Retinal pigment epithelial cell (primary cell): ENCODE measurements at regions not wholly inside any gene's neighbourhood (a gene's known extent, or its start where the extent isn't known, plus 50 kb on each side); places are given as distances from the start of the nearest gene placed in this dataset.
"Not testable (repeated sequence)": the region's sequence is repeated elsewhere in the genome, so short reads cannot be mapped to it uniquely, and the experiment has no call there.

Experiments used
- DNase-seq: peaks from one replicate; pipeline ENCODE4 v3.0.0-alpha.2; 2010; ENCODE audit warnings: low read depth
- H3K4me3 ChIP-seq: 2 replicates; pipeline ENCODE4 v1.5.1; 2011; ENCODE audit warnings: mild to moderate bottlenecking, low read length, control low read depth, moderate library complexity
- CTCF ChIP-seq: conservative IDR thresholded peaks from 2 replicates; pipeline ENCODE4 v1.5.1; 2011; ENCODE audit warnings: low read depth, low read length, control low read depth, inconsistent platforms

DNA sequence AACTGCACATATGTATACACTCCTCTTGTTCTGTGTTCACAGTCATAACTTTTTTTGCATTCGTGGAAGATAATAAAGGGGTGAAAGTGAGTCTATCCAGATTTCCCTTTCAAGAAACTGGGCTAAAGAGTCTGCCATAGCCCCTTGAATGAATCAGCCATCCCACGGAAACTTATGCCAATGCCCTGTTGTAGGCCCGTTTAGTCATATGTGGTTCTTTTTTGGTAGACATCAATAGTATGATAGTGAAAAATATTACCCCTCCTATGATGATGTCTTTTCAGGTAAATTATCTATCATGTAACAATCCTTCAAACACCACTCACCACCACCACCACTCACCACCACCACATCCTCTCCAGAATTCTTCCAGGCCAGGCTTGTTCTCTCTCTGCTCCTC, 99.9 kb upstream of the MYLIP start:
- no peak overlapping the region for H3K4me3 ChIP-seq
- DNase-seq = no peak
- no peak for TF ChIP-seq CTCF

DNA sequence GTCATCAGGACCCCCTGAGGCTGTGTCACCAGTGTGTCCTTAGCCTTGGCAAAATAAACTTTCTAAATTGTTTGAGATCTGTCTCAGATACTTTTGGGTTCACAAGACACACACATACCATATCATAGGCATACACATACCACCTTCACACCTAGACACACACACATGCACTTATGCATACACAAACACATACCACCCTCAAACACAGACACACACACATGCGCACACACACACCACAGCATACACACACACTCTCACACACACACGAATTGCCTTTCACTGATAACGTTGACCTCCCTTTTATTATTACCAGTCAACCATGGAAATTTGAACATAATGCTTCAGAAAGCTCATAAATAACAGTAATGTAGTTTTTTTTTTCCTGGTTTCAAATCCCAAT, 108.6 kb upstream of the MYLIP start:
- no peak overlapping the region for H3K4me3 ChIP-seq
- TF ChIP-seq CTCF = no peak
- DNase-seq = no peak

- TF ChIP-seq CTCF = no peak
- H3K4me3 ChIP-seq = no peak overlapping the region
- no peak for DNase-seq
These were observed 109.4 kb upstream of the MYLIP start for GRCh38 chr6:16019462-16019861.

GRCh38 chr6:16018626-16019025, 110.3 kb upstream of the MYLIP start:
- no peak for TF ChIP-seq CTCF
- no peak overlapping the region for H3K4me3 ChIP-seq
- DNase-seq = no peak

DNA sequence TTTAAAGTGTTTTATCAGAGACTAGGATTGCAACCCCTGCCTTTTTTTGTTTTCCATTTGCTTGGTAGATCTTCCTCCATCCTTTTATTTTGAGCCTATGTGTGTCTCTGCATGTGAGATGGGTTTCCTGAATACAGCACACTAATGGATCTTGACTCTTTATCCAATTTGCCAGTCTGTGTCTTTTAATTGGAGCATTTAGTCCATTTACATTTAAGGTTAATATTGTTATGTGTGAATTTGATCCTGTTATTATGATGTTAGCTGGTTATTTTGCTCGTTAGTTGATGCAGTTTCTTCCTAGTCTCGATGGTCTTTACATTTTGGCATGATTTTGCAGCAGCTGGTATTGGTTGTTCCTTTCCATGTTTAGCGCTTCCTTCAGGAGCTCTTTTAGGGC, 114.6 kb upstream of the MYLIP start:
- DNase-seq, H3K4me3 ChIP-seq: not testable (repeated sequence)

GRCh38 chr6:16007146-16007545, 121.7 kb upstream of the MYLIP start:
- no peak for DNase-seq
- TF ChIP-seq CTCF = no peak
- no peak overlapping the region for H3K4me3 ChIP-seq

DNA sequence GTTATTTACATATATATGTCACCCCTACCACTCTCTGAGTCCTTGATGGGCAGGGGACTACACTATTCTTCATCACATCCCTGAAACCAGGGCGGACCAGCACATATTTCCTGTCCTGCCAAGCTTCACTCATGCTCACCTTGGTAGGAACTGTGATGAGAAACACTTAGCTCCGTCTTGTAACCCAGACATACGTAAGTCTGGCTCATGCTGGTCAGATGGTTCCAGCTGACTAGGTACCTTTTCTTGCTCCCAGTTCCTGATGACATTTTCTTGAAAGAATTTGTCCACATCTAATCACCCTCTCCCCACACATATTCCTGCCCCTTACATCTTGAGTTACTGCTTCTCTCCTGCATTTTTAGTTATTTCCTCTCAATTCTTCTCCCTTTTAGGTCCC, 122.2 kb upstream of the MYLIP start:
- DNase-seq = no peak
- no peak overlapping the region for H3K4me3 ChIP-seq
- no peak for TF ChIP-seq CTCF
